NCI-H510A (cell line): ENCODE measurements at regions not wholly inside any gene's neighbourhood (a gene's known extent, or its start where the extent isn't known, plus 50 kb on each side); places are given as distances from the start of the nearest gene placed in this dataset.
"Not testable (repeated sequence)": the region's sequence is repeated elsewhere in the genome, so short reads cannot be mapped to it uniquely, and the experiment has no call there.

Experiments used
- DNase-seq: peaks from one replicate; lab custom pipeline; 2025; lab: John Stamatoyannopoulos, UW

- DNase-seq: no peak
Observed at GRCh38 chr6:6091608-6092002, 84.9 kb upstream of the NRN1 start.

GRCh38 chr6:6090861-6091607 is 84.3 kb upstream of the NRN1 start:
- DNase-seq: no peak

- DNase-seq: no peak
Observed at GRCh38 chr6:6085928-6086668, 79.4 kb upstream of the NRN1 start.

GRCh38 chr6:6080975-6081374 is 74.2 kb upstream of the NRN1 start:
- no peak for DNase-seq

GRCh38 chr6:6074190-6074589 is 67.5 kb upstream of the NRN1 start:
- DNase-seq: no peak

GRCh38 chr6:6068157-6068556 is 61.4 kb upstream of the NRN1 start:
- DNase-seq: not testable (repeated sequence)

GRCh38 chr6:6058054-6058444 is 51.3 kb upstream of the NRN1 start:
- DNase-seq: no peak

GRCh38 chr6:6057442-6058053 is 50.8 kb upstream of the NRN1 start:
- DNase-seq: peak; percentile 6
